Right kidney (tissue), 1 donor: ENCODE measurements at regions not wholly inside any gene's neighbourhood (a gene's known extent, or its start where the extent isn't known, plus 50 kb on each side); places are given as distances from the start of the nearest gene placed in this dataset.
"Not testable (repeated sequence)": the region's sequence is repeated elsewhere in the genome, so short reads cannot be mapped to it uniquely, and the experiment has no call there.

Source experiments
- DNase-seq: peaks from one replicate; pipeline ENCODE4 v3.0.0-alpha.2; 2016

DNA sequence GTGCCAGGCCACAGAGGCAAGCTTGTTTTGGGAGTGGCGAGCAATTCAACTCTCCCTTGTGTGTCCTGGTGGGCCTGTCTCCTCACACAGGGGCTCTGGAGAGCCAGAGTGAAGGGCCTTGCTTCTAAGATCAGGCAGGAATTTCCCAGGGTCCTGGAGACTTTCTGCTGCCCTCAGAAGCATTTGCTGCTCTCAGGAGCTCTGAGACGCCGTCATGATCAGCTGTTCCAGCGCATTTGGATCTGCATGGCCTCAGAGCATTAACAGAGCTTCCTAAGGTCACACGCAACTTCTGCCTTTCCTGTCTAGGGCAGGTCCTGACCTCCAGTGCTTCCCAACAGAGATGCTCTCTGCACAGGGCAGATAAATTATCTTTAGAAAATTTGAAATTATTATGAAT is 52.2 kb upstream of the C10orf90 start:
- DNase-seq, result no peak

DNA sequence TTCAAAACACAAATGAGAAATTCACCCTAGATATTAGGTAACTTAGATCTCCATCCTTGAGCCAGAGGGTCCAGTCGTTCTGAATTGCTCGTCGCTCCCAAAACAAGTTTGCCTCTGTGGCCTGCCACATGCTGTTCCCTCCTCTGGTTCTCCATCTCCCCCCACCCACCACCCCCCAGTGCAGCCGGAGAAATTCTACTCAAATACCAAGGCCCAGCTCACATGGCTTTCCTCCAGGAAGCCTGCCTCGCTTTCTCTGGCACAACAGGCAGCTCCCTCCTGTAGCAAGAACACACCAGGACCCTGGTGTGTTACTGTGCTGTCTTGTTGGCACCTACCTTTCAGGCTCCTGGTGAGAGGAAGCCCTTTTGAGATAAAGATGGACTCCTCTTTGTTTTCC is 52.7 kb upstream of the C10orf90 start:
- no peak for DNase-seq

DNA sequence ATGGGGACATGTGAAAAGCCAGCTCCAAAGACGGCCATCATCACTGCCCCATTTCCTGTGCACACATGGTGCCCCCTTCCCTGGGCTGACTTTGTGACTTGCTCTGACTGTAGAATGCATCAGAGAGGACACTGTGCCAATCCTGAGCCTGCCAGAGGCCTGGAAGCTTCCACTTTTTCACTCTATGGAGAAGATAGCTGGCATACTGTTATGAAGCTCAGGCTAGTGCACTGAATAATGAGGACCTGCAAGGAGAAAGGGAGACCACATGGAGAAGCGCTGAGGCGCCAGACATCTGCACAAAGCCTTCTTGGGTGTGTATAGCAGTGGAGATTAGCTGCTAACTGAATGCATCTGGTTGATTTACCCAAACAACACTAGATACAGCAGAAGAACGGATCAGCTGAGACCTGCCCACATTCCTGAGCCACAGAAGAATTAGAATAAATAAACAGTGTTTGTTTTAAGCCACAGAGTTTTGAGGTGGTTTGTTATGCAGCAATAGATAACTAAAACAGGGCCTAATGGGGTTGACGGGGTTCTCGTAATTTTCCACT is 58.9 kb upstream of the C10orf90 start:
- DNase-seq, result no peak

DNA sequence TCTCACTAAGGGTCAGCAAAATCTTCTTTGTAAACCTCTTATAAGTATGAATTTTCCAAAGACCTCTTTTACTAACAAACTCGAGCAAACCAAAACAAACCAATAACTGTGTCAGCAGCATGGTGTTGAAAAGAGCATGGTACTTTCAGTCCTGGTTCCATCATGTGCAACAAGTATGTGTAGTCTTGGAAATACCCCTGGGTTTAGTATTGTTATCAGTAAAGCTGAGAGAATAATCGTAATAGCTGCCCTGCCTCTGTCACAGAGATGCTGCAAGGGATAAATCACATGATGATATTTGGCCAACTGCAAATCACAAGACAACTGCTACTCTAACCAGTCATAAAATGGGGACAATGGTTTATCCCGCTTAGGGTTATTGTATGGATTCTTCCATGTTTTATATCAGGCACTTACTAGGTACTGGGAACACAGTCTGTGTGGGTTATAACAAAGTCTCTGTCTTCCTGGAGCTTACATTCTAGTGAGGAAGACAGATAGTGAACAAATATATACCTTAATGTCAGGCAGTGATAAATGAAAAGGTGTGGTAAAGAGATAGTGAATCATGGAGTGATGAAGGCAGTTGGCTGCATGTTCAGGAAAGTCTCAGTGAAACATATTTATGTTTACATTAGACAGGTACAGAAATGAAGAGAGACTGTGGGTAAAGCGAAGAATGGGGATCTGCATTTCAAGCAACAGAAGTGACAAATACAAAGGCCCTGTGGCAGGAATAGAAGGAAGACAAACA is 60.5 kb upstream of the C10orf90 start:
- DNase-seq, result no peak

DNA sequence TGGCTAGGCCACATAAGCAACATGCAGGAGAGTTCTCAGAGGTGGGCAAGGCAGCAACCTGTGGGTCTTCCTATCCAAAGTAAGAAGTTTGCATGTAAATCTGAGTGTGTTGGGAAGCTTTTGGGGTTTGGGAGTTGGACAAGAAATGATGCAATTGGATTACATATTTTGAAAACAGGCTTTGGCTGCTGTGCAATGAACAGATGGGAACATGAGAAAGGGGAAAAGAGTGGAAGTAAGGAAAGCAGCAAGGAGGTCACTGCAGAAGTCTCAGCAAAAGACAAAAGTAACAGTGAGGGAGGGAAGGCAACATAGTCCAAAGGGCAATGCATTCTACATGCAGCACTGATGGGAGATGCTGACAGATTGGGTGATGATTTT is 61.1 kb upstream of the C10orf90 start:
- DNase-seq, result no peak

DNA sequence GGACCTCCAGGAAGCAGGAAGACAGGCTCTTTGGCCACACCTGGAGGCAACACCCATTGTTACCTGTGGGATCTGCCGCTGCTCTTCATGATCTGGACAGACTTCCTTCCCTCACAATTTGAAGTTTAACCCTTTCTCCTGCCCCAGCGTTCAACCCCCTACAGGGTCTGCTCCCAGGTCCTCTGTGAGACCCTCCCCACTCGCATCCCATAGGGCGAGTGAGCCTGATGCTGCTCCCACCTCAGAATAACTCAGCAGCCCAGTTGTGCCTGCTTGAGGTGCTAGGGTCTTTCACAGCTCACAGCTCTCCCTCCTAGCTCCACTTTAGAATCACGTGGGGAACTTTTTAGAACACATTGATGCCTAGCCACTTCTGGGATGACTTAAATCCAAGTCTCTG is 61.8 kb upstream of the C10orf90 start:
- no peak for DNase-seq

DNA sequence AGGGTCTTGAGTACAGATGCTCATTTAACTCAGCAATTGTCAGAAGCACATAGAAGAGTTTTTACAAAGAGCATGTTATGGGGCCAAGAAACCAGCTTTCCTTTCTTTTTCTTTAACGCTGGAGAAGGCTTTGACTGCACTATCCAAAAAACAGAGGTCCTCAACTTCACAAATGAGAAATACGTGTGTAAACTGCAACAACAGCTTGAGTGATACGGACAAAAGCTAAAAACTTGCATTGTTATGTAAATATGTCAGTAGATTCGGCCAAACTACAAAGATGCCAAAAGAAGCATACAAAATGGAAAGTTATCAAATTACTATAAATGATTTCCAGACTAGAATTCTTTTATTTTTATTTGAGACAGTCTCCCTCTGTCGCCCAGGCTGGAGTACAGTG is 62.4 kb upstream of the C10orf90 start:
- DNase-seq, result no peak

DNA sequence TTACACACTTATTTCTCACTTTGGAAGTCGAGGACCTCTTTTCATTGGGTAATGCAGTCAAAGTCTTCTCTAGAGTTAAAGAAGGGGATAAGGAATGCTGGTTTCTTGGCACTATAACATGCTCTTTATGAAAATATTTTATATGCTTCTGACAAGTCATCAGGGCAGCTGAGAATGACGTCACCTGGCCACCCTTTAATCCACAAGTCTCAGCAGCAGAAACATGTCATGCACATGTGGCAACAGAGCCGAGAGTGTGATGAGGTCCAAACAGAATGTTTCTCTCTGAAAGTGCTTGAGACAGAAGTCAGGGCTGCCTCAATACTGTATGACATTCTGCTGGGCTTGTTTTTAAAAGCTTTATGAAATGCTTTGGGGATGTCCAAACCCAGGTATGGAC is 63.5 kb upstream of the C10orf90 start:
- no peak for DNase-seq

DNA sequence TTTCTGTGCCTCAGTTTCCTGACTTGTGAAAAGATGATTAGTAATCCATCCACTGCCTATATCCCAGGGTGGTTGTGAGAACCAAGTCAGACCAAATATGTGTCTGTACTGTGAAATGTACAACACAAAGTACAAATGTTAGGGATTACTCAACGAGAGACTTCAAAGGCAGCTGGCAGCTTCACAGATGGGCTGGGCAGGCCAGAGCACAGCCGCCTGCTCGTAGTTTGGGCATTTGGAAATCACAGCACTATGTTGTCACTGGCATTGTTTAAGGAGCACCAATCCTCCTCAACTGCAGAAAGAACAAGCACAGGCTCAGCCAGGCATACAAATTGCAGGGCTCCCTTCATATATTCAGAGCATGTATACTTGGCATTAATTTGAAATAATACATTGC is 64.5 kb upstream of the C10orf90 start:
- DNase-seq, result no peak

DNA sequence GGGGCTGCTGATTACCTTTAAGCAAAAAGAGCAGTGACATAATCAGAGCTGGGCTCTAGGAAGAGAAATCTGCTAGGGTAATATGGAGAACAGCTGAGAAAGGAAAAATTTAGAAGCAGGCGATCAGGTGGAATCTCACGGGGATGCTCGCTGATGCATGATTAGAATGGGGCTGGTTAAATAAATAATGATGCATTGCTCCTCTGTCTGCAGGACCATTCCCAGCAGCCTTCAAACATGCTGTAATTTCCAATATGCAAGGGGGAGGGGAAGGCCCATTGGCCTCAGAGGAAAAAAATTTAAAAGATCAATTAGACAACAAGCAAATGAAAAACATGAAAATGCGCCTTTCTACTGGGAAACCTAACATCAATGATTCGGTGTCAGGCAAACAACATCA is 65.6 kb upstream of the C10orf90 start:
- DNase-seq, result no peak

DNA sequence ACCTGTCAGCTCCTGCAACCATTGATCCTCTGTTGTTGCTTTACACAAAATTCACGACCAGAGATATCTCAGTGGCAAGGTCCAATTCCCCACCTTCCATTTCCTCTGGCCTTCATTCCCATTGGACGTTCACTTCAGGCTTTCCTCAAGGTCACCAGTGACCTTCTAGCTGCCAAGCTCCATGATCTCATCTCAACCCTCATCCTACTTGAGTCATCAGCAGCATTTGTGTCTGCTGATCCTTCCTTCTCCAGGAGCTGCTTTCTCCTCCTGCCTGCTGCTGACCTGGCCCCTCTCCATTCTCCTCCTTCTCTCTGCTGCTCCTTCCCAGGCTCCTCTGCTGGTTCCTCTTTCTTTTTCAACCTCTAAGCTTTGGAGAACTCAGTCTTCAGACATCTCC is 66.2 kb upstream of the C10orf90 start:
- DNase-seq, result no peak

DNA sequence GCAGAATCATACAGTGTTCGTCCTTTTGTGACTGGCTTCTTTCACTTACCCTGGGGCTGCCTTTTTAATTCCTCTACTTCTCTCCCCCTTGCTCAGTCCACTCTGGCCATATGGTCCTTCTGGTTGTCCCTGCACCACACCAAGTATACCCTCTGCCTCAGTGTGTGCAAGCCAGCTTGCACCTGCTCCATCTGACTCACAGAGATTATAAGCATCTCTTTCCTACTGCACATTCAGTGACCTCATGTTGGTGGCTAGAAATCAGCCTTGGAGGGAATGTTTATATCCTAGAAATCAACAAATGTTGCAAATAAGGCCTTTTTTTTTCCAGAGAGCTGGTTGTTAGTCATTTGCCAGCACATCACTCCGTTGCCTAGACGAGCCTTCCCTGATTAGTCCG is 67.5 kb upstream of the C10orf90 start:
- DNase-seq, result no peak

DNA sequence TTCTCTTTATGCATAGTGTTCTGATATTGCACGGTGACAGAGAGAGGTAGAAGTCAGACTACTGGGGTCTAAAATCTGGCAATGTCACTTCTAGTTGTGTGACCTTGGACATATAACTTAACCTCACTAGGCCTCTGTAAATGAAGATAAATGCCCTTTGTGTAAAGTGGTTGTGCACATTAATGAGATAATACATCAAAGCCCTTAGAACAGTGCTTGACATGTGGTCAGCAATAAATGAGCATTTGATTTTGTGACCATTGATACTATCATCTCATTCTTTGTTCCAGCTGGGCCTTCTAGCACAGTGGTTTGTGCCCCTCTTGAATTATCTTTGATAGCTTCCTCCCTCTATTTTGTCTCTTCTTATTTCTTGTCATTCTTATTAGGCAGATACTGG is 74.1 kb upstream of the C10orf90 start:
- DNase-seq, result no peak

DNA sequence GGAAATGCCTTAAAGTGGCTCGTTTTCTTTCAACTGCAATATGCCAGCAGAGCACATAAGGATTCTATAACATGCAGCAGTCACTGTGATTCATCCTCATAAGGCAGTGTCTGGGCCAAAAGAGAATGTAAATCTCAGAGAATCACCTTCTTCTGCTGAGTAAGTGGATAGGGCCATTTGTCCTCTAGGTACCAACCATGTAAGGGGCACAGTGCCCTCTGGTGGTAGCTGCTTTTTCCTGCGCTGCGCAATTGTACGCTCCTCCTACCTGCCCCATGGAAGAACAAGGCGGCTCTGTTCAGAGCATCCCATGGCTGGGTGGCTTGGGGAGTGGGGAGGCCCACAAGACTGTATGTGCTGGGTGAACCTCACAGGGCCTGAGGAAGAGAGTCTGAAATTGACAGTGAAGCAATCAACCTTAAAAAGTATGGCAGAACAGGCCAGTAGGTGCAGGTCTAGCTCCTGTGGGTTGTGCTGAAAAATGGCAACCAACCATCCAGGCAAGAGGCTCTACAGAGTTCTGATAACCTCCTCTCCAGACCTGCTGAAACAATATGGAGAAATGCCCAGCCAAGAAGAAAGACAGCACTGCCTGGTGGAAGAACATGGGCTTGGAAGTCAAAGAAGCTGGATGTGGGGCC is 78.6 kb upstream of the C10orf90 start:
- DNase-seq, result peak; percentile 37

DNA sequence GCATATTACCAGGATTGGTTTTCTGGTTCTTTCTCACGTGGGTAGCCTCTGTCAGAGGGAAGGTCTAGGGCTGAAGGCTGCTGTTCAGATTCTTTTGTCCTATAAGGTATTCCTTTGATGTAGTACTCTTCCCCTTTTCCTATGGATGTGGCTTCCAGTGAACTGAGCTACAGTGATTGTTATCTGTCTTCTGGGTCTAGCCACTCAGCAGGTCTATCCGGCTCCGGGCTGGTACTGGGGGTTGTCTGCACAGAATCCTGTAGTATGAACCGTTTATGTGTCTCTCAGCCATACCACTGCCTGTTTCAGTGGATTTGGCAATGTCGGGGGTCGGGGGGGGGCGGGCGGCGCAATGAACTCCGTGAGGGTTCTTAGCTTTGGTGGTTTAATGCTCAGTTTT is 84.5 kb upstream of the C10orf90 start:
- DNase-seq, result no peak

DNA sequence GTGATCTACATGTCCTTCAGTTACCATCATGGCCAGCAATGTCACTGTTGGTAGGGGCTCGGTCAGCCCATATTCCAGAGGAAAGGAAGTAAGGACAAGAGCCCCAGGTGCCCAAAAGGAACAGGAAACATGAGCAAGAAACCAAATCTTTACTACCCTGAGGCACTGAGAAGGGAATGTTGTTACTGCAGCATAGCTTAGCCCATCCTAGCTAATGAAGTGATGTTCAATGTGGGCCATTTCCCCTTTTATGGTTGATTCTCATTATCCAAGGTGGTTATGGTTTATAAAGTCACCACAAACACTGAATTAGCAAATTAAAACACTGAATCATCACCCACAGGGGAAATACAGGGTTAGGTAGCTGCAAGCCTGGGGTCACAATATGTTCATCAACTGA is 88.4 kb upstream of the C10orf90 start:
- no peak for DNase-seq

DNA sequence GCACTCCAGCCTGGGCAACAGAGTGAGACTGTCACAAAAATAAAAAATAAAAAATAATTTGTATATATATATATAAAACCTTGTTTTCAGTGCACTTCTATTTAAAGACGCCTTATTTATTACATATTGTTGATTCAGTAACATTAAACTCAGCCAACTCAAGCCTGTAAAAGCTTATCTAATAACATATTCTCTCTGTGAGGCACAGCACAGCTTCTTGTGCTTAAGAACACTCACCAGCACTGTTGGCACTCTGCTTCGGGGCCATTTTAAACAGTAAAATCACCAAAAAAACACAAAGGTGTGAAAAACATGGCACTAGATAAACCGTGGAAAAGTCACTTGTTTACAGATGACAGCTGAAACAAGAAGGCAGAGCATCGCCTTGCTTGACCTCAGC is 89.0 kb upstream of the C10orf90 start:
- DNase-seq, result no peak

DNA sequence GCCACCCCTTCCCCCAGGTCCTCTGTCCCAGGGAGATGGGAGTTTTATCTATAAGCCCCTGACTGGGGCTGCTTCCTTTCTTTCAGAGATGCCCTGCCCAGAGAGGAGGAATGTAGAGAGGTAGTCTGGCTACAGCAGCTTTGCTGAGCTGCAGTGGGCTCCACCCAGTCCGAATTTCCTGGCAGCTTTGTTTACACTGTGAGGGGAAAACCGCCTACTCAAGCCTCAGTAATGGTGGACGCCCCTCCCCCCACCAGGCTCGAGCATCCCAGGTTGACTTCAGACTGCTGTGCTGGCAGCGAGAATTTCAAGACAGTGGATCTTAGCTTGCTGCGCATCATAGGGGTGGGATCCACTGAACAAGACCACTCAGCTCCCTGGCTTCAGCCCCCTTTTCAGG is 96.2 kb upstream of the C10orf90 start:
- DNase-seq, result not testable (repeated sequence)

DNA sequence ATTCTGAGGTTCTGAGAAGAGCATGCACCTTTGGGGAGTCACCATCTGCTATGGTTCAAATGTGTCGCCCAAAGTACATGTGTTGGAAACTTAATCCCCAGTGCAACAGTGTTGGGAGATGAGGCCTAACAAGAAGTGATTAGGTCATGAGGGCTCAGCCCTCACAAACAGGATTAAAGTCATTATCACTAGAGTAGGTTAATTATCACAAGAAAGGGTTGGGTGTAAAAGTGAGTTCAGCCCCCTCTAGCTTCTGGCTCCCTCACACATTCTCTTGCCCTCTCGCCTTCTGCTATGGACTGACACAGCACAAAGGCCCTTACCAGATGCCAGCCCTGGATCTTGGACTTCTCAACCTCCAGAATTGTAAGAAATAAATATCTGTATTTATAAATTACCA is 100.3 kb upstream of the C10orf90 start:
- DNase-seq, result no peak

DNA sequence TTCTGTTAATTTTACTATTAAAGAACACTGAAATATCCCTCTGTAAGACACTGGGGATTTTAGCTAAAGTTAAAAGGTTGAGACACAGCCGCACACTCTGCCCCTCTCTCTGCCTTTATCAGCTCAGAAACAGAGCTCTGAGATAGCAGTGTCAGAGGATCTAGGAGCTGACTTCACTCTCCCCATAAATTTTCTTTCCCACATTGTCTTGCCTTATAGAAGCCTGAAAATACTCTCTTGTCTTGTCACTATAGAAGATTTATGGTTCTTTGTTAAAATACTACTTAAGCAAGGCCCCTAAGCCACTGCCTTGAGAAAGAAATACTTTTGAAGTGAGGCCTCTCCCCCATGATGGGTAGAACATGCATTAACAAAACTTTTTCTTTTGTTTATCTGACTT is 105.7 kb upstream of the C10orf90 start:
- DNase-seq, result no peak

DNA sequence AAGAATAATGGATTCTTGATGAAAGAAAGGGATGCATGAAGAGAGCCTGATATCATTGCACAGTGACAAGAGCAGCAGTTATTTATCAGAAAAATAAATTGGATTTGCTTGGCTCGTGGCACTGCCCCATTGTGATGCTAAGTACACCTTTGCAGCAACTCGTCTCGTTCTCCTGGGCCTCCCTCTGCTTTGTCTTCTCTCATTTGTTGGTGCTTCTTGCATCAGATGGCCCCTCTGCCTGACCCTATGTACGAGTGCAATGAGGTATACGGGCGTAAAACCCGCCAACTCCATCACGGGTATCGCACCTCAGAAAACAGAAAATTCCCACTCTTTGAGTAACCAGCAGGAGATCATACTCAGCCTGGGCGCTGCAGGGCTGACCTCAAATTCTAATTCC is 107.2 kb upstream of the C10orf90 start:
- DNase-seq, result no peak

DNA sequence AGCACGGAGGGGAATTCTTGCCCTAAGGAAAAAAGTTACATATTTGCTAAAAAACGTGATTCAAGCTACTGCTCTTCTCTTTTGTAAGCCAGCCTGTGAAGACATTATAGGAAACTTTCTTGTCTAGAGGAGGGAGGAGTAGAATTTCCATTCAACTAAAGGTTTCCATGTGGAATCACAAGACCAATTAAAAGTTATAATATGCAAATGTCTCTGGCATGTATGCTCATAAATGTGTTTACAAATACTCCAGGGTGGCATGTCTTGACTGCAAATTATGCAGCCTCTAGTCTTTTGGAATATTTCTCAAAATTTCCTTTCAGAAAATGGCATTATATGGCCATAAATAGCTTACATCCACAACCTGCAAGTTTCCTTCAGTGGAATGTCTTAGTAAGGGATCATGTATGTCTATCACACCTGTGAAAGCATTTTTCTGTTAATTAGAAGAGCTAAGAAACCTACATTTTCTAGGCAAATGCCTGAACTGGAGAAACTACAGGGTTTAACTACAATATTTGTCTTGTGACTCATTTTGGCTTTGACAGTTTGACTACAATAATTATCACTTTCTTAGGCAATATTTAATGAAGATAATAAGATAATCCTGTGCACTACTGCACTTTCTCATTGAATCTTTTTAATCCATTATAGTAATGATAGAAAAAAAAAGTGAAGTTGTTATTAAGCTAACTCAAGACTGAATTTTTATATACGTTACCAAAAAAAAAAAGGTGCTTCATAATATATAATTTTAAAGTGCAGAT is 111.1 kb upstream of the C10orf90 start:
- DNase-seq, result no peak

DNA sequence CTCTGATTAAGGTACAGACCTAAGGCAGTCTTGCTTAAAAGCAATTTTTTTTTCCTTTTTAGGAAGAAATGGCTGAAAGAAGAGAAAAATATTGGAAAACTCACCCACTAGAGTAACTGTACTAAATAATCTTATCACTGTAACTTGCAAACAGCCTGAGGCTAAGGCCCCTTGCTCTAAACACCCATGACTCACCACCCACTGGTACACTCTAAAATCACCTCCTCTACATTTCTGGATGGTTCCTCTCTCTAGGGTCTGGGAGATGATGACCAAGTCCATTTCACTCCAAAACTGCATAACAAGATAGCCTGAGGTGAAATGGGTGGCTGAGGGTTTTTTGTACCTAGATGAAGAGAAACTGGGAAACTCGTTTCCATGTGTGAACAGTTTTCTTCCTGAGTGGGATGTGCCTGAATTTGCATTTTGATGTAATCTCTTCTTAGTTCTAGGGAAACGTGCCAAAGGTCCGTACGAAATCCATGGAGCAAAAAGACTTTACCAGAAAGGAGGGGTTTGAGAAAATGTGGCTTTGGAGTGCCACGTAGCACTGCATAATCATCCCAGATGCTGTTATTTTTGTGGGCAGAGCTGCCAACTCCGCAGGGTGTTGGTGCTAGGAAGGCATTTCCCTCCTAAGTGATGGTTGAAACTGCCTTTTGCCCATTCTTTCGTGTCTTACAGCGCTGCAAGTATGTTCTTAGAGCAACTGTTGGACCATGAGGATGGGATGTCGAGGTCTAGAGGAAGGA is 113.5 kb upstream of the C10orf90 start:
- DNase-seq, result no peak
